ENCODE measurements at regions not wholly inside any gene's neighbourhood (a gene's known extent, or its start where the extent isn't known, plus 50 kb on each side); places are given as distances from the start of the nearest gene placed in this dataset.
A peak's percentile ranks its signal among the peaks of the same experiment; 100 is the strongest.

GRCh38 chr5:74543162-74543995 is 97.1 kb downstream of the ENC1 start (continued):
- TF ChIP-seq REST (tag by site-specific recombination; IDR thresholded peaks at IDR 0.05) (no peak), ZNF670 (tag by site-specific recombination; IDR thresholded peaks at IDR 0.05; ENCODE audit: low read depth) (no peak), ZNF37A (tag by site-specific recombination; IDR thresholded peaks at IDR 0.05) (0 out of 2 replicates have a peak, but pooled peaks have one; percentile 21), ZBTB17 (tag by site-specific recombination; IDR thresholded peaks at IDR 0.05) (peak; percentile 87), ZNF23 (tag by site-specific recombination; IDR thresholded peaks at IDR 0.05; ENCODE audit: borderline replicate concordance) (no peak), ZNF174 (tag by site-specific recombination; IDR thresholded peaks at IDR 0.05) (no peak), GLI4 (tag by site-specific recombination; IDR thresholded peaks at IDR 0.05) (no peak), ZNF558 (tag by site-specific recombination; IDR thresholded peaks at IDR 0.05) (peak; percentile 41; the same call in 1 of the 2 replicates), ZNF148 (tag by site-specific recombination; IDR thresholded peaks at IDR 0.05; ENCODE audit: borderline replicate concordance) (no peak), ZNF621 (tag by site-specific recombination; IDR thresholded peaks at IDR 0.05) (no peak), ZNF362 (tag by site-specific recombination; IDR thresholded peaks at IDR 0.05) (no peak), RBAK (tag by site-specific recombination; IDR thresholded peaks at IDR 0.05) (no peak), ZNF114 (tag by site-specific recombination; IDR thresholded peaks at IDR 0.05) (no peak), ZBTB26 (tag by site-specific recombination; optimal IDR thresholded peaks at IDR 0.05) (no peak)

GRCh38 chr5:74542482-74542881 is 98.0 kb downstream of the ENC1 start:
- CTCF ChIA-PET = interaction anchor here (0.6 to 1.2 kb wide), 3 partner anchors 91 to 640 kb away, joined by 3 to 7 read pairs (median 5); no protein-coding TSS in a partner anchor
- Histone ChIP-seq H3K4me1 (ENCODE audit: control insufficient read depth, insufficient read depth, low read length) (peaks cover 27% of the 10 kb centered on the region), H3K27ac (ENCODE audit: extremely low read depth, low read depth, low read length) (peak overlapping the region; percentile 85; the same call in 1 of the 2 replicates)

More at GRCh38 chr5:74542482-74542881, 98.0 kb downstream of the ENC1 start:
- Histone ChIP-seq H3K36me3 (ENCODE audit: control insufficient read depth in 2 of 2, insufficient read depth in 1 of 2, low read length in 2 of 2) (no peaks in the 10 kb centered on the region), H3K9me3 (ENCODE audit: control insufficient read depth, insufficient read depth, low read depth, low read length) (no peaks in the 10 kb centered on the region), H3K4me3 (ENCODE audit: low read depth, low read length) (no peak overlapping the region)
- POLR2A ChIA-PET = interaction anchor here (0.5 to 2.2 kb wide), 5 partner anchors 90 to 1132 kb away, joined by 3 to 27 read pairs (median 5); partner anchors contain the start of gene ENC1
- TF ChIP-seq HOXD13 (CRISPR knock-in tag; IDR thresholded peaks at IDR 0.05; ENCODE audit: borderline replicate concordance) = no peak
- no peak for TF ChIP-seq ZNF362 (tag by site-specific recombination; IDR thresholded peaks at IDR 0.05)
- no peak for TF ChIP-seq ZNF558 (tag by site-specific recombination; IDR thresholded peaks at IDR 0.05)
- no peak for TF ChIP-seq GLI2 (tag by site-specific recombination; IDR thresholded peaks at IDR 0.05; ENCODE audit: borderline replicate concordance, low read depth)
- no peak for TF ChIP-seq ZNF211 (tag by site-specific recombination; IDR thresholded peaks at IDR 0.05; ENCODE audit: low read depth)
- TF ChIP-seq ZNF600 (tag by site-specific recombination; IDR thresholded peaks at IDR 0.05) = no peak
- no peak for TF ChIP-seq ZNF423 (tag by site-specific recombination; IDR thresholded peaks at IDR 0.05)
- TF ChIP-seq ZNF843 (tag by site-specific recombination; IDR thresholded peaks at IDR 0.05) = no peak
- TF ChIP-seq KLF1 (tag by site-specific recombination; IDR thresholded peaks at IDR 0.05) = no peak
- TF ChIP-seq ZNF629 (tag by site-specific recombination; IDR thresholded peaks at IDR 0.05) = no peak
- no peak for TF ChIP-seq ZNF184 (tag by site-specific recombination; IDR thresholded peaks at IDR 0.05)
- no peak for TF ChIP-seq YY2 (tag by site-specific recombination; IDR thresholded peaks at IDR 0.05)
- TF ChIP-seq ZEB2 (tag by site-specific recombination; IDR thresholded peaks at IDR 0.05) = no peak

All from HEK293 (cell line).